ENCODE measurements at regions not wholly inside any gene's neighbourhood (a gene's known extent, or its start where the extent isn't known, plus 50 kb on each side); places are given as distances from the start of the nearest gene placed in this dataset.
"Not testable (repeated sequence)": the region's sequence is repeated elsewhere in the genome, so short reads cannot be mapped to it uniquely, and the experiment has no call there.

GRCh38 chr11:105357146-105357545 lies 217.6 kb upstream of the CARD18 start:
- DNase-seq (ENCODE audit: low spot score) (no peak), ATAC-seq (no peak)
- intact Hi-C loops (cut with DNase I) = no loop called here

- intact Hi-C loops (cut with DNase I); DNase-seq (ENCODE audit: low spot score); ATAC-seq: not testable (repeated sequence)
Measured at GRCh38 chr11:105349867-105350266, 210.3 kb upstream of the CARD18 start.

- DNase-seq (ENCODE audit: low spot score) (no peak), ATAC-seq (no peak)
- intact Hi-C loops (cut with DNase I) = no loop called here
Measured at GRCh38 chr11:105344938-105345337, 205.4 kb upstream of the CARD18 start.

- no peak for ATAC-seq
- intact Hi-C loops (cut with DNase I) = no loop called here
Measured at GRCh38 chr11:105334025-105334714, 194.6 kb upstream of the CARD18 start.

GRCh38 chr11:105333153-105333552 lies 193.6 kb upstream of the CARD18 start:
- ATAC-seq (no peak), DNase-seq (ENCODE audit: low spot score) (no peak)
- intact Hi-C loops (cut with DNase I) = no loop called here

More at GRCh38 chr11:105334025-105334714, 194.6 kb upstream of the CARD18 start:
- DNase-seq (ENCODE audit: low spot score) = no peak

- ATAC-seq (no peak), DNase-seq (ENCODE audit: low spot score) (no peak)
- intact Hi-C loops (cut with DNase I) = no loop called here
Measured at GRCh38 chr11:105332171-105332570, 192.6 kb upstream of the CARD18 start.

GRCh38 chr11:105328061-105328460 lies 188.5 kb upstream of the CARD18 start:
- ATAC-seq (no peak), DNase-seq (ENCODE audit: low spot score) (no peak)
- intact Hi-C loops (cut with DNase I) = no loop called here

GRCh38 chr11:105324156-105324555 lies 184.6 kb upstream of the CARD18 start:
- intact Hi-C loops (cut with DNase I) = no loop called here

GRCh38 chr11:105321696-105322095 lies 182.1 kb upstream of the CARD18 start:
- no peak for ATAC-seq
- no peak for DNase-seq (ENCODE audit: low spot score)
- intact Hi-C loops (cut with DNase I) = no loop called here

More at GRCh38 chr11:105324156-105324555, 184.6 kb upstream of the CARD18 start:
- ATAC-seq = no peak
- DNase-seq (ENCODE audit: low spot score) = no peak

GRCh38 chr11:105315287-105315686 lies 175.7 kb upstream of the CARD18 start:
- intact Hi-C loops (cut with DNase I) = no loop called here
- ATAC-seq = no peak
- no peak for DNase-seq (ENCODE audit: low spot score)

GRCh38 chr11:105312266-105312665 lies 172.7 kb upstream of the CARD18 start:
- intact Hi-C loops (cut with DNase I) = no loop called here
- DNase-seq (ENCODE audit: low spot score) = no peak
- ATAC-seq = no peak

GRCh38 chr11:105298630-105299029 lies 159.1 kb upstream of the CARD18 start:
- no peak for ATAC-seq
- intact Hi-C loops (cut with DNase I) = no loop called here
- no peak for DNase-seq (ENCODE audit: low spot score)

- DNase-seq (ENCODE audit: low spot score) (no peak), ATAC-seq (no peak)
- intact Hi-C loops (cut with DNase I) = no loop called here
Measured at GRCh38 chr11:105298174-105298573, 158.6 kb upstream of the CARD18 start.

- ATAC-seq (no peak), DNase-seq (ENCODE audit: low spot score) (no peak)
- intact Hi-C loops (cut with DNase I) = no loop called here
Measured at GRCh38 chr11:105297463-105297862, 157.9 kb upstream of the CARD18 start.

GRCh38 chr11:105296806-105297205 lies 157.2 kb upstream of the CARD18 start:
- ATAC-seq = no peak
- DNase-seq (ENCODE audit: low spot score) = no peak
- intact Hi-C loops (cut with DNase I) = no loop called here

- DNase-seq (ENCODE audit: low spot score) (no peak), ATAC-seq (no peak)
- intact Hi-C loops (cut with DNase I) = no loop called here
Measured at GRCh38 chr11:105296386-105296785, 156.8 kb upstream of the CARD18 start.

GRCh38 chr11:105282658-105283057 lies 143.1 kb upstream of the CARD18 start:
- DNase-seq (ENCODE audit: low spot score) (no peak), ATAC-seq (no peak)
- intact Hi-C loops (cut with DNase I) = no loop called here

GRCh38 chr11:105274631-105275030 lies 135.1 kb upstream of the CARD18 start:
- ATAC-seq (no peak), DNase-seq (ENCODE audit: low spot score) (no peak)
- intact Hi-C loops (cut with DNase I) = no loop called here

GRCh38 chr11:105273660-105274280 lies 134.2 kb upstream of the CARD18 start:
- ATAC-seq (no peak), DNase-seq (ENCODE audit: low spot score) (no peak)
- intact Hi-C loops (cut with DNase I) = no loop called here

GRCh38 chr11:105269862-105270261 lies 130.3 kb upstream of the CARD18 start:
- no peak for DNase-seq (ENCODE audit: low spot score)
- intact Hi-C loops (cut with DNase I) = no loop called here
- ATAC-seq = no peak

Measured in sciatic nerve (tissue), 2 donors.